HEK293 (cell line): ENCODE measurements at regions not wholly inside any gene's neighbourhood (a gene's known extent, or its start where the extent isn't known, plus 50 kb on each side); places are given as distances from the start of the nearest gene placed in this dataset.

Source experiments
- CTCF ChIA-PET: fragments of 350-600 bp; formaldehyde crosslinking; extraction: SDS; loops from one replicate; lab custom pipeline; 2021; ENCODE audit warnings: antibody characterized with exemption; lab: Yijun Ruan, JAX
- POLR2A ChIA-PET: fragments of 300-600 bp; formaldehyde crosslinking; extraction: SDS; loops from one replicate; lab custom pipeline; 2020; ENCODE audit warnings: antibody characterized with exemption, inconsistent platforms; lab: Yijun Ruan, JAX
- H3K27ac ChIP-seq: fragments of 200-500 bp; sonication (Bioruptor generic); 2 replicates; pipeline ENCODE4 v1.5.1; 2014; ENCODE audit warnings: low read depth, low read length, control low read depth, inconsistent platforms; ENCODE audit errors: extremely low read depth
- H3K36me3 ChIP-seq, 2 experiments: fragments of 200-500 bp in 1 of 2; sonication (Bioruptor generic) in 1 of 2; 1 replicate in 1 of 2; 2 replicates in 1 of 2; pipeline ENCODE4 v1.5.1; 2014 to 2017; ENCODE audit warnings: inconsistent platforms in 2 of 2, low read length in 2 of 2; ENCODE audit not compliant: control insufficient read depth in 2 of 2, insufficient read depth in 1 of 2
- H3K4me1 ChIP-seq: fragments of 200-500 bp; sonication (Bioruptor generic); 2 replicates; pipeline ENCODE4 v1.5.1; 2014; ENCODE audit warnings: mild to moderate bottlenecking, low read length, inconsistent platforms; ENCODE audit not compliant: control insufficient read depth, insufficient read depth
- H3K4me3 ChIP-seq: 2 replicates; pipeline ENCODE4 v1.5.1; 2011; ENCODE audit warnings: low read depth, mild to moderate bottlenecking, control low read depth, low read length, moderate library complexity
- H3K9me3 ChIP-seq: fragments of 200-500 bp; sonication (Bioruptor generic); 2 replicates; pipeline ENCODE4 v1.5.1; 2014; ENCODE audit warnings: low read depth, low read length, inconsistent platforms; ENCODE audit not compliant: control insufficient read depth, insufficient read depth
- GLI2 ChIP-seq: fragments of 450-650 bp; formaldehyde crosslinking; IDR thresholded peaks from 2 replicates; pipeline ENCODE4; 2017; ENCODE audit warnings: missing biosample characterization, missing genetic modification characterization, low read depth, borderline replicate concordance
- PRDM2 ChIP-seq: fragments of 450-650 bp; formaldehyde crosslinking; IDR thresholded peaks from 2 replicates; pipeline ENCODE4 v1.5.1; 2016; ENCODE audit warnings: missing biosample characterization, missing genetic modification characterization, borderline replicate concordance
- WT1 ChIP-seq: fragments of 450-650 bp; formaldehyde crosslinking; IDR thresholded peaks from 2 replicates; pipeline ENCODE4 v1.5.1; 2016; ENCODE audit warnings: missing biosample characterization, missing genetic modification characterization
- ZBTB11 ChIP-seq: fragments of 450-650 bp; formaldehyde crosslinking; conservative IDR thresholded peaks from 2 replicates; pipeline ENCODE4 v1.5.1; 2016; ENCODE audit warnings: low read depth, missing biosample characterization, missing genetic modification characterization
- ZBTB17 ChIP-seq: fragments of 450-650 bp; formaldehyde crosslinking; IDR thresholded peaks from 2 replicates; pipeline ENCODE4 v1.5.1; 2016; ENCODE audit warnings: missing biosample characterization, missing genetic modification characterization
- ZFP3 ChIP-seq: fragments of 450-650 bp; formaldehyde crosslinking; IDR thresholded peaks from 2 replicates; pipeline ENCODE4 v1.5.1; 2016; ENCODE audit warnings: low read depth, missing biosample characterization, missing genetic modification characterization
- ZNF138 ChIP-seq: fragments of 450-650 bp; formaldehyde crosslinking; IDR thresholded peaks from 2 replicates; pipeline ENCODE4 v1.5.1; 2016; ENCODE audit warnings: missing biosample characterization, missing genetic modification characterization, borderline replicate concordance
- ZNF23 ChIP-seq: fragments of 450-650 bp; formaldehyde crosslinking; IDR thresholded peaks from 2 replicates; pipeline ENCODE4 v1.5.1; 2016; ENCODE audit warnings: missing biosample characterization, missing genetic modification characterization, borderline replicate concordance
- ZNF26 ChIP-seq: fragments of 450-650 bp; formaldehyde crosslinking; IDR thresholded peaks from 2 replicates; pipeline ENCODE4 v1.5.1; 2016; ENCODE audit warnings: missing biosample characterization, missing genetic modification characterization
- ZNF514 ChIP-seq: fragments of 450-650 bp; formaldehyde crosslinking; IDR thresholded peaks from 2 replicates; pipeline ENCODE4 v1.5.1; 2016; ENCODE audit warnings: missing biosample characterization, missing genetic modification characterization
- ZNF621 ChIP-seq: fragments of 450-650 bp; formaldehyde crosslinking; IDR thresholded peaks from 2 replicates; pipeline ENCODE4 v1.5.1; 2017; ENCODE audit warnings: missing biosample characterization, missing genetic modification characterization
- ZNF654 ChIP-seq: fragments of 450-650 bp; formaldehyde crosslinking; IDR thresholded peaks from 2 replicates; pipeline ENCODE4 v1.5.1; 2016; ENCODE audit warnings: low read depth, missing biosample characterization, missing genetic modification characterization
- TF ChIP-seq, protein P1 (sequence below): fragments of 450-650 bp; formaldehyde crosslinking; IDR thresholded peaks from 2 replicates; pipeline ENCODE4 v1.5.1; 2016; ENCODE audit warnings: missing biosample characterization, missing genetic modification characterization, low read depth
- TF ChIP-seq, protein P2 (sequence below): fragments of 450-650 bp; formaldehyde crosslinking; IDR thresholded peaks from 2 replicates; pipeline ENCODE4 v1.5.1; 2016; ENCODE audit warnings: missing biosample characterization, missing genetic modification characterization, borderline replicate concordance
- TF ChIP-seq, protein P3 (sequence below): fragments of 450-650 bp; formaldehyde crosslinking; IDR thresholded peaks from 2 replicates; pipeline ENCODE4 v1.5.1; 2016; ENCODE audit warnings: missing biosample characterization, missing genetic modification characterization

DNA sequence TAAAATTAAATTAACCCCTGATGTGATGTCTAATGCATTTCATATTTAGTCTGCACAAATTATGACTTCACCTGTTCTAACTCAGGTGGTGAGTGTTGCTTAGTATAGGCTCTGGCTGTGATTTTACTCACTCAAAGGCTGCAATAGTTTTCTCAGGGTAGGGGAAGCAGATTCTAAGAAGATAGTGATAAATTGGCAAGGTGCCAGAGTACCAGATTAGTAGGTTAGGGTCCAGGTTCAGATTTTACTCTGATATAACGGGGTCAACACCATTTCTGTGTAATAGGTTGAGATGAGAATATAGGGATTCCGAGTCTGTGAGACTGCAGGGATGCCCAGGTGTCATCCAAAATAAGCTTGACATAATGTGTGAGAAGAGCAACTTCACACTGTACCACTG is 1049.6 kb downstream of the STIM2 start (continued):
- no peak for TF ChIP-seq ZNF26 (tag by site-specific recombination)

DNA sequence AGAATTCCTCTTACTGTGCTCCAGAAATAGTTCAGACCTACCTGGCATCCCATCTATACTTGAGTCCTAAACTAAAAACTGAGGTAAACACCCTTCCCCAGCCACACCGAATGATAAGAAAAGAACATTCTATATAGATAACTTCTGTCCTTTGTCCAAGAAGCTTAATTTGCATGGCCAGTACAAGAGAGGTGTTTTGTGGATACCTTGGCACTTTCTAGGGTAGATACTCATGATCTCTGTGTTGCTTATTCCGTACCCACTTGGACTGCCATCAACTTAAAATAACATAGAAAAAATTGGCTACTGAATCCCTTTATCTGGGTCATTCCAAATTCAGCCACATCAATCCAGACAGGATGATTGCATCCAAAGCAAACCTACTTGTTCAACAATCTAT is 1050.4 kb downstream of the STIM2 start:
- POLR2A ChIA-PET = no interaction called here
- CTCF ChIA-PET = no interaction called here
- Histone ChIP-seq H3K27ac (no peak overlapping the region), H3K9me3 (no peaks in the 10 kb centered on the region), H3K36me3 (no peaks in the 10 kb centered on the region), H3K4me3 (no peak overlapping the region), H3K4me1 (no peaks in the 10 kb centered on the region)
- no peak for TF ChIP-seq ZBTB11 (tag by site-specific recombination)
- TF ChIP-seq ZNF514 (tag by site-specific recombination) = no peak
- TF ChIP-seq, protein P1, sequence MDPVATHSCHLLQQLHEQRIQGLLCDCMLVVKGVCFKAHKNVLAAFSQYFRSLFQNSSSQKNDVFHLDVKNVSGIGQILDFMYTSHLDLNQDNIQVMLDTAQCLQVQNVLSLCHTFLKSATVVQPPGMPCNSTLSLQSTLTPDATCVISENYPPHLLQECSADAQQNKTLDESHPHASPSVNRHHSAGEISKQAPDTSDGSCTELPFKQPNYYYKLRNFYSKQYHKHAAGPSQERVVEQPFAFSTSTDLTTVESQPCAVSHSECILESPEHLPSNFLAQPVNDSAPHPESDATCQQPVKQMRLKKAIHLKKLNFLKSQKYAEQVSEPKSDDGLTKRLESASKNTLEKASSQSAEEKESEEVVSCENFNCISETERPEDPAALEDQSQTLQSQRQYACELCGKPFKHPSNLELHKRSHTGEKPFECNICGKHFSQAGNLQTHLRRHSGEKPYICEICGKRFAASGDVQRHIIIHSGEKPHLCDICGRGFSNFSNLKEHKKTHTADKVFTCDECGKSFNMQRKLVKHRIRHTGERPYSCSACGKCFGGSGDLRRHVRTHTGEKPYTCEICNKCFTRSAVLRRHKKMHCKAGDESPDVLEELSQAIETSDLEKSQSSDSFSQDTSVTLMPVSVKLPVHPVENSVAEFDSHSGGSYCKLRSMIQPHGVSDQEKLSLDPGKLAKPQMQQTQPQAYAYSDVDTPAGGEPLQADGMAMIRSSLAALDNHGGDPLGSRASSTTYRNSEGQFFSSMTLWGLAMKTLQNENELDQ (tag by site-specific recombination) = no peak

DNA sequence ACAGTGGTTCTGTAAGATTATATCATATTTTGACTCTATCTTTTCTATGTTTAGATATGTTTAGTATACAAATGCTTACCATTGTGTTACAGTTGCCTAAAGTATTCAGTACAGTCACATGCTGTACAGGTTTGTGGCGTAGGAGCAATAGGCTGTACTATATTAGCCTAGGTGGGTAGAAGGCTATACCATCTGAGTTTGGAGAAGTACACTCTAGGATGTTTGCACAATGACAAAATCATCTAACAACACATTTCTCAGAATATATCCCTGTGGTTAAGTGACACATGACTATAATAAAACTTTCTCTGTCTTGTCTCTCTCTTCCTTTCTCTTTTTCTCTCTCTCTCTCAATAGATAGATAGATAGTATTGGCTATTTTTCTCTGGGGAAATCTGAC is 1053.1 kb downstream of the STIM2 start:
- H3K9me3 ChIP-seq = no peaks in the 10 kb centered on the region
- ChIA-PET CTCF (no interaction called here), POLR2A (no interaction called here)
- no peaks in the 10 kb centered on the region for H3K36me3 ChIP-seq
- no peak overlapping the region for H3K4me3 ChIP-seq
- no peak overlapping the region for H3K27ac ChIP-seq
- H3K4me1 ChIP-seq = no peaks in the 10 kb centered on the region
- TF ChIP-seq, protein P2, sequence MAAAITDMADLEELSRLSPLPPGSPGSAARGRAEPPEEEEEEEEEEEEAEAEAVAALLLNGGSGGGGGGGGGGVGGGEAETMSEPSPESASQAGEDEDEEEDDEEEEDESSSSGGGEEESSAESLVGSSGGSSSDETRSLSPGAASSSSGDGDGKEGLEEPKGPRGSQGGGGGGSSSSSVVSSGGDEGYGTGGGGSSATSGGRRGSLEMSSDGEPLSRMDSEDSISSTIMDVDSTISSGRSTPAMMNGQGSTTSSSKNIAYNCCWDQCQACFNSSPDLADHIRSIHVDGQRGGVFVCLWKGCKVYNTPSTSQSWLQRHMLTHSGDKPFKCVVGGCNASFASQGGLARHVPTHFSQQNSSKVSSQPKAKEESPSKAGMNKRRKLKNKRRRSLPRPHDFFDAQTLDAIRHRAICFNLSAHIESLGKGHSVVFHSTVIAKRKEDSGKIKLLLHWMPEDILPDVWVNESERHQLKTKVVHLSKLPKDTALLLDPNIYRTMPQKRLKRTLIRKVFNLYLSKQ (tag by site-specific recombination) = no peak
- no peak for TF ChIP-seq PRDM2 (tag by site-specific recombination)
- TF ChIP-seq ZNF654 (tag by site-specific recombination) = no peak
- TF ChIP-seq, protein P3, sequence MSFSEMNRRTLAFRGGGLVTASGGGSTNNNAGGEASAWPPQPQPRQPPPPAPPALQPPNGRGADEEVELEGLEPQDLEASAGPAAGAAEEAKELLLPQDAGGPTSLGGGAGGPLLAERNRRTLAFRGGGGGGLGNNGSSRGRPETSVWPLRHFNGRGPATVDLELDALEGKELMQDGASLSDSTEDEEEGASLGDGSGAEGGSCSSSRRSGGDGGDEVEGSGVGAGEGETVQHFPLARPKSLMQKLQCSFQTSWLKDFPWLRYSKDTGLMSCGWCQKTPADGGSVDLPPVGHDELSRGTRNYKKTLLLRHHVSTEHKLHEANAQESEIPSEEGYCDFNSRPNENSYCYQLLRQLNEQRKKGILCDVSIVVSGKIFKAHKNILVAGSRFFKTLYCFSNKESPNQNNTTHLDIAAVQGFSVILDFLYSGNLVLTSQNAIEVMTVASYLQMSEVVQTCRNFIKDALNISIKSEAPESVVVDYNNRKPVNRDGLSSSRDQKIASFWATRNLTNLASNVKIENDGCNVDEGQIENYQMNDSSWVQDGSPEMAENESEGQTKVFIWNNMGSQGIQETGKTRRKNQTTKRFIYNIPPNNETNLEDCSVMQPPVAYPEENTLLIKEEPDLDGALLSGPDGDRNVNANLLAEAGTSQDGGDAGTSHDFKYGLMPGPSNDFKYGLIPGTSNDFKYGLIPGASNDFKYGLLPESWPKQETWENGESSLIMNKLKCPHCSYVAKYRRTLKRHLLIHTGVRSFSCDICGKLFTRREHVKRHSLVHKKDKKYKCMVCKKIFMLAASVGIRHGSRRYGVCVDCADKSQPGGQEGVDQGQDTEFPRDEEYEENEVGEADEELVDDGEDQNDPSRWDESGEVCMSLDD (tag by site-specific recombination) = no peak
- TF ChIP-seq WT1 (tag by site-specific recombination) = no peak
- no peak for TF ChIP-seq ZBTB17 (tag by site-specific recombination)
- no peak for TF ChIP-seq ZFP3 (tag by site-specific recombination)
- TF ChIP-seq GLI2 (tag by site-specific recombination) = no peak
- no peak for TF ChIP-seq ZNF23
- TF ChIP-seq ZNF138 (tag by site-specific recombination) = no peak
- TF ChIP-seq ZNF621 (tag by site-specific recombination) = no peak
